ENCODE measurements at regions not wholly inside any gene's neighbourhood (a gene's known extent, or its start where the extent isn't known, plus 50 kb on each side); places are given as distances from the start of the nearest gene placed in this dataset.

- no peaks in the 10 kb centered on the region for H3K36me3 ChIP-seq (ENCODE audit: control insufficient read depth in 1 of 2, insufficient read depth in 2 of 2, low read length in 2 of 2)
- ChIA-PET RAD21 (ENCODE audit: low non-redundant PET in 1 of 2, low total read pairs in 2 of 2, uncharacterized antibody in 2 of 2, unreplicated experiment in 2 of 2) (no interaction called here), CTCF (no interaction called here), POLR2A (no interaction called here)
- no peaks in the 10 kb centered on the region for H3K27me3 ChIP-seq (ENCODE audit: insufficient read depth, low read length)
- peaks cover 3 to 4% of the 10 kb centered on the region in 2 experiments; a peak in 3 of 4 replicates for H3K4me1 ChIP-seq (ENCODE audit: control insufficient read depth in 1 of 2, insufficient read depth in 2 of 2, low read length in 2 of 2)
- DNase-seq (ENCODE audit: low read depth, low spot score): no peak
- H3K79me2 ChIP-seq (ENCODE audit: insufficient read depth, low read length): no peaks in the 10 kb centered on the region
- H3K9ac ChIP-seq (ENCODE audit: low read length): no peak overlapping the region
- H3K27ac ChIP-seq (ENCODE audit: low read depth, low read length): no peak overlapping the region
- no TSS peak for BruUV-seq (replicated peaks)
- TF ChIP-seq CBX3 (IDR thresholded peaks at IDR 0.05; ENCODE audit: low read depth) (no peak), SP1 (IDR thresholded peaks at IDR 0.05; ENCODE audit: low read depth) (no peak), TCF7L2 (IDR thresholded peaks at IDR 0.05; ENCODE audit: borderline replicate concordance, extremely low read depth, insufficient read depth, insufficient read length) (no peak), ZFX (IDR thresholded peaks at IDR 0.05) (no peak), SRF (IDR thresholded peaks at IDR 0.05; ENCODE audit: low read depth) (no peak), CTCF (IDR thresholded peaks at IDR 0.05 in 2 of 3, conservative IDR thresholded peaks at IDR 0.05 in 1 of 3; ENCODE audit: borderline replicate concordance in 1 of 3, insufficient read depth in 1 of 3, low read depth in 2 of 3, low read length in 2 of 3) (no peak), EZH2 (IDR thresholded peaks at IDR 0.05) (no peak), CEBPB (IDR thresholded peaks at IDR 0.05; ENCODE audit: low read depth) (no peak), YY1 (IDR thresholded peaks at IDR 0.05; ENCODE audit: extremely low read depth, insufficient replicate concordance, low read depth, low read length) (no peak), RAD21 (IDR thresholded peaks at IDR 0.05; ENCODE audit: low read depth) (no peak), ZNF274 (IDR thresholded peaks at IDR 0.05; ENCODE audit: low read depth, low read length) (no peak), POLR2A (IDR thresholded peaks at IDR 0.05; ENCODE audit: borderline replicate concordance, extremely low read depth, insufficient read depth, insufficient read length) (no peak), ELF1 (IDR thresholded peaks at IDR 0.05; ENCODE audit: borderline replicate concordance, low read depth) (no peak)
- H2AFZ ChIP-seq (ENCODE audit: low read depth, low read length, poor library complexity, severe bottlenecking): no peak overlapping the region
- H4K20me1 ChIP-seq (ENCODE audit: insufficient read depth): no peaks in the 10 kb centered on the region
- no peaks in the 10 kb centered on the region for H3K9me3 ChIP-seq (ENCODE audit: control insufficient read depth in 1 of 2, insufficient read depth in 1 of 2, low read depth in 1 of 2, low read length in 2 of 2)
- intact Hi-C loops (cut with micrococcal nuclease): no loop called here
- no peak for ATAC-seq
- no peaks in the 10 kb centered on the region for H3K9me2 ChIP-seq (ENCODE audit: insufficient read depth)
- no peak overlapping the region for H3K4me3 ChIP-seq (replicated peaks in 1 of 2; ENCODE audit: low read depth in 1 of 2, low read length in 2 of 2)
- H3K4me2 ChIP-seq (ENCODE audit: low read length): no peak overlapping the region
Measured at GRCh38 chr1:244762629-244763028, 72.8 kb upstream of the COX20 start.

Measured in HCT116 (cell line).